HG03175 (cell line): ENCODE measurements at regions not wholly inside any gene's neighbourhood (a gene's known extent, or its start where the extent isn't known, plus 50 kb on each side); places are given as distances from the start of the nearest gene placed in this dataset.

Source experiments
- ATAC-seq: cut with Tn5 transposase; IDR thresholded peaks from one replicate; pipeline ENCODE4 v1.9.1; 2021; ENCODE audit warnings: mild to moderate bottlenecking, moderate library complexity; ENCODE audit not compliant: unreplicated experiment

GRCh38 chr18:45412577-45412976 lies 202.7 kb upstream of the SLC14A2 start:
- ATAC-seq = no peak

- ATAC-seq = no peak
These were observed 202.0 kb upstream of the SLC14A2 start for GRCh38 chr18:45413180-45413836.

DNA sequence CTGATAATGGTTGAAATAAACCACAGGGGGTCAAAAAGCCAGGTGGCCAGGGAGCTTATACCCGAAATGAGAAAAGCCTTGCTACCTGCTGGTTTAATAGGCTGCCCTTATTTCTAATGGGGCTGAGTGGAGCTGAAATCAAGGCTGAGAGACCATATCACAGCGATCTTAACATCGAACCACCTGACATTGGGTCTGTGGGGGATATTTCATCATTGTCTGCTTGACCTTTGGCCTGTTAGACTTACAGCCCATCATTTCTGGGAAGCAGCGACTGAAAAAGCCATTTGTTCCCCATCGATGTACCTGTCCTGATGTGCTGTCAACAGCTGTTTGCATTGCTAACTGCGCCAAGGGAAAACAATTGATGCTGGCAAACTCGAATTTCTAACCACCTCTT lies 199.7 kb upstream of the SLC14A2 start:
- ATAC-seq = no peak

DNA sequence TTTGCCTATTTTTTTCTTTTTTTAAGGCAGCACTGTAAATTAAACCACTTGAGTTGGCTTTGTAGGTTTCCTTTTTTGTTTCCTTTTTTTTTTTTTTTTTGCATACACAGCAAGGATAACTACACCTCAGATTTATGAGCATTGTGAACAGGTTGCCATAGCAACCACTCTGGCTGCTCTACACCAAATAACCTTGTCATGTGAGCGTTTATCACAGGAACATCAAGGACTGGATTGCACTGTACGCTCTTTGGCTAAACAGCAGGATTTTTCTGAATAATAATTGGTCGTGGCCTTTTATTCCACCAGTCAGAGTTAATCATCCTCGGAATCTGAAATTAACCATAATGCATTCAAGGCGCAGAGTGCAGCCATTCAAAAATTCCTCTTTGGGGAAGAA lies 199.1 kb upstream of the SLC14A2 start:
- ATAC-seq = no peak

- no peak for ATAC-seq
These were observed 197.9 kb upstream of the SLC14A2 start for GRCh38 chr18:45417392-45417791.

GRCh38 chr18:45423659-45424058 lies 191.6 kb upstream of the SLC14A2 start:
- no peak for ATAC-seq

- ATAC-seq = no peak
These were observed 185.2 kb upstream of the SLC14A2 start for GRCh38 chr18:45430041-45430440.

GRCh38 chr18:45435810-45436209 lies 179.5 kb upstream of the SLC14A2 start:
- ATAC-seq = no peak

DNA sequence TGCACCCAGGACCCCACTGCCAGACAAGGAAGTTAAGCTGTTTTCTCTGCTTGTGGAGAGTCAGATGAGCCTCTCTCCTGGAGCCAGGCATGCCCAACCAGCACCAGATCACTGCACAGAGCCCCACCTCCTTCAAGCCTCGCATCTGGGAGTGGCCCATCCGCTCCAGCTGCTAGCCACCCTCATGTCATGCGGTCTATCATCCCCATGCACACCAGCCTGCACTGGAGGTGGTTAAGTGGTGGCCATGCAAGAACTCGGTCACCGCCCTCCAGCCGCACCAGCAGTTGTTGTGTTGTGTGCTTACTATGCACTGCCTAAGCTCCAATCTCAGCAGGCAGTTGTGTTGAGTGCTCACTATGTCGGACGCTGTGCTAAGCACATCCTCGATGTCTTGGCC lies 177.9 kb upstream of the SLC14A2 start:
- ATAC-seq = no peak

DNA sequence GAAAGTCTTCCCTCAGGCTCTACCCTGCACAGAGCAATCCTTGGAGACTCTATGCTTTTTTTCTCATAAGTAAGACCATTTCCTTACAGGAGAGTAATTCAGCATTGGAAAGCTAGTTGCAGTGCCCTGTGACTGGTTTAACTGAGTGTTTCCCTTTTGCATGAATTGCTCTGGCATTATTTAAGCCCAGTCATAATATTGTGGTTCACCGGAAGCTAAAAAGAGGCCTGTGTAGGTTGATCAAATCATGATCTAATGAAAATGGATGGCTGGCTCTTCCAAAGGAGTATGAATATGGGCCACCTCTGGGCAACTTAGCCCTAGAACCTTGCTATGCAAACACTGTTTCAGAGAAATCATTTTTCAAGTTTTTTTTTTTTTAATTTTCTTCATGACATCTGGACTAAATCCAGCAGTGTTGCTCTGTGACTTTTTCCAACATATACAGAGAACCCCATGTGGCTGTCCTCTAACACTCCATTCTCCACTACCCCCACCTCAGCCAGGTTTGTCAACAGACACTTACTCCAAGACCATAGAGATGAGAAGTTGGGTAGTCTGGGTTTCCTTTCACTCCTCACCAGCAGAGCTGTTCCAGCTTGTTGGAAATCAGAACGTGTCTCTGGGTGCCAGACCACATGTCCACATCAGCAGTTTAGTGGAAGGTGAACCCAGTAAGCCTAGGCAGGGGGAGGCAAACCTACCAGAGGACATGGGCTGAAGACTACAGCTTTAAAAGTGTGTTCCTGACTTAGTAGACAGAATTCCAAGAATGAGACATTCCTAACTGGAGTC lies 175.2 kb upstream of the SLC14A2 start:
- no peak for ATAC-seq

DNA sequence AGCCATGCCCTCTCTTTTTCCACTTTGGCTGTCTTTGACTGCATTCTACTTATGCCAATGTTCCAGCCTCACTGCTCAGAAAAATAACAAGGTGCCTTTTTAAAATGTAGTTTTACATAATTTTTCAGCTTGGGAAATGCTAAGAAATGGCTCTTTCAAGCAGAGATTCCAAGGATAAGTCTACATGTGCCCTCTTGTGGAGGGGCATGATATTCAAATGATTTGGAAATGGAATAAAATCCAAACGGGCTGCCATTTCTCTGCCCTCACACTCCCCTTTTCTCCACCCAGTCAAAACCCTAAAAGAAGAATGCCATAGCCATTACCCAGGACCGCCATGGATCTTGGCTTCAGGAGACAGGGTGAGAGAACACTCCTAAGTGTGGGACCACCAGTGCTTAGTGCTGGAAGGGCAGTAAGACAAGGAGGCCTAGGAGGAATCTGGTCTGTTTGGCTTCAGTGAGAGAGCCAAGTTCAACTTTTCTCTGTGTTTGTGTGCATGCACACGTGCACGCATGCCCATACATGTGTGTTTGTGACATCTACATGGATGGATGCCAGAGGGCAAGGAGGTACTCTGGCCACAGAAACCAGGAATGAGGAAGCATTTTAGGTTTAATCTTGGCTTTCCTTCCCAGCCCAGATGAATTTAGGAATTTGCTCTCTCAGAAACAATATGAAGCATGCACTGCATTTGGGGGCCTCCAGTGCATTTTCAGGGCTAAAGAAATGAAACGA lies 174.0 kb upstream of the SLC14A2 start:
- ATAC-seq = no peak

DNA sequence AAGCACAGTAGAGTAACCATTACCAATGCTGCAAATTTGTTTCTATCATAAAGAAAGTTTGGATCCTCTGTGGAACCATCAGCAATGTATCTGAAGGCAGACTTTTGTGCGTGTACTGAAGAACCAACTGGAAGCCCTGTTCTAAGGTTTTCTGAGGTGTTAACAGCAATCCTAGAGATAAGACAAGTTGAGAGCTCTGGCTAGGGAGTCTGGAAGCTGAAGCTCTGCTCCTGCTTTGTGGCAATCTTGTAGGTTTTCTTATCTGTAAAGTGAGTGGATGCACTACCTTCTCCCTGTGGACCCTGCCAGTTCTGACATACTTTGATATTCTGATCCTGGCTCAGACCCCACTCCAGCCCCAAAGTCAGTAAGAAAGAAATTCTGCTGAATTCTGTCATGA lies 171.2 kb upstream of the SLC14A2 start:
- no peak for ATAC-seq

GRCh38 chr18:45447355-45448265 lies 167.7 kb upstream of the SLC14A2 start:
- ATAC-seq = no peak

GRCh38 chr18:45448871-45449270 lies 166.4 kb upstream of the SLC14A2 start:
- no peak for ATAC-seq

- ATAC-seq = no peak
These were observed 165.7 kb upstream of the SLC14A2 start for GRCh38 chr18:45449418-45450227.

GRCh38 chr18:45456090-45457021 lies 158.9 kb upstream of the SLC14A2 start:
- no peak for ATAC-seq

- no peak for ATAC-seq
These were observed 157.2 kb upstream of the SLC14A2 start for GRCh38 chr18:45458033-45458432.

- no peak for ATAC-seq
These were observed 153.1 kb upstream of the SLC14A2 start for GRCh38 chr18:45462179-45462578.

GRCh38 chr18:45463451-45463850 lies 151.8 kb upstream of the SLC14A2 start:
- no peak for ATAC-seq
